ENCODE measurements at regions not wholly inside any gene's neighbourhood (a gene's known extent, or its start where the extent isn't known, plus 50 kb on each side); places are given as distances from the start of the nearest gene placed in this dataset.
"Not testable (repeated sequence)": the region's sequence is repeated elsewhere in the genome, so short reads cannot be mapped to it uniquely, and the experiment has no call there.

GRCh38 chr10:35784751-35785150 lies 142.7 kb upstream of the FZD8 start:
- no peak for DNase-seq (ENCODE audit: low read depth)

GRCh38 chr10:35783305-35783838 lies 141.3 kb upstream of the FZD8 start:
- DNase-seq (ENCODE audit: low read depth), result no peak

GRCh38 chr10:35781643-35782035 lies 139.5 kb upstream of the FZD8 start:
- no peak for DNase-seq (ENCODE audit: low read depth)

GRCh38 chr10:35780970-35781642 lies 139.0 kb upstream of the FZD8 start:
- DNase-seq (ENCODE audit: low read depth), result no peak

- DNase-seq (ENCODE audit: low read depth), result no peak
Measured at GRCh38 chr10:35778306-35778705, 136.2 kb upstream of the FZD8 start.

- not testable (repeated sequence) for DNase-seq (ENCODE audit: low read depth)
Measured at GRCh38 chr10:35776557-35776956, 134.5 kb upstream of the FZD8 start.

- DNase-seq (ENCODE audit: low read depth), result no peak
Measured at GRCh38 chr10:35774109-35774508, 132.0 kb upstream of the FZD8 start.

GRCh38 chr10:35770817-35771355 lies 128.8 kb upstream of the FZD8 start:
- no peak for DNase-seq (ENCODE audit: low read depth)

GRCh38 chr10:35769795-35770194 lies 127.7 kb upstream of the FZD8 start:
- no peak for DNase-seq (ENCODE audit: low read depth)

GRCh38 chr10:35768731-35769130 lies 126.6 kb upstream of the FZD8 start:
- DNase-seq (ENCODE audit: low read depth), result no peak

- no peak for DNase-seq (ENCODE audit: low read depth)
Measured at GRCh38 chr10:35768011-35768410, 125.9 kb upstream of the FZD8 start.

GRCh38 chr10:35765996-35766395 lies 123.9 kb upstream of the FZD8 start:
- DNase-seq (ENCODE audit: low read depth), result no peak

- DNase-seq (ENCODE audit: low read depth), result no peak
Measured at GRCh38 chr10:35765066-35765527, 123.0 kb upstream of the FZD8 start.

- no peak for DNase-seq (ENCODE audit: low read depth)
Measured at GRCh38 chr10:35762311-35763030, 120.4 kb upstream of the FZD8 start.

GRCh38 chr10:35758076-35758475 lies 116.0 kb upstream of the FZD8 start:
- no peak for DNase-seq (ENCODE audit: low read depth)

- DNase-seq (ENCODE audit: low read depth), result no peak
Measured at GRCh38 chr10:35754519-35754918, 112.4 kb upstream of the FZD8 start.

- DNase-seq (ENCODE audit: low read depth), result no peak
Measured at GRCh38 chr10:35752469-35753461, 110.7 kb upstream of the FZD8 start.

GRCh38 chr10:35751347-35751746 lies 109.3 kb upstream of the FZD8 start:
- DNase-seq (ENCODE audit: low read depth), result no peak

- no peak for DNase-seq (ENCODE audit: low read depth)
Measured at GRCh38 chr10:35749230-35749629, 107.1 kb upstream of the FZD8 start.

GRCh38 chr10:35745617-35746403 lies 103.7 kb upstream of the FZD8 start:
- DNase-seq (ENCODE audit: low read depth), result no peak

- DNase-seq (ENCODE audit: low read depth), result no peak
Measured at GRCh38 chr10:35743851-35744250, 101.8 kb upstream of the FZD8 start.

Data from T follicular helper cell (primary cell).